NB4 (cell line): ENCODE measurements at regions not wholly inside any gene's neighbourhood (a gene's known extent, or its start where the extent isn't known, plus 50 kb on each side); places are given as distances from the start of the nearest gene placed in this dataset.

Experiments
- CTCF ChIP-seq: IDR thresholded peaks from one replicate; pipeline ENCODE4 v1.5.1; 2012; ENCODE audit warnings: low read depth, low read length
- POLR2A ChIP-seq: IDR thresholded peaks from 2 replicates; pipeline ENCODE4 v1.6.1; 2011; ENCODE audit warnings: mild to moderate bottlenecking; ENCODE audit not compliant: insufficient read length; ENCODE audit errors: extremely low read depth

GRCh38 chr3:106331636-106332035 lies 462.8 kb upstream of the CBLB start:
- TF ChIP-seq POLR2A (no peak), CTCF (no peak)
